T-cell (primary cell): ENCODE measurements at regions not wholly inside any gene's neighbourhood (a gene's known extent, or its start where the extent isn't known, plus 50 kb on each side); places are given as distances from the start of the nearest gene placed in this dataset.

Experiments used
- ATAC-seq, 4 experiments: fragments of 200-7000 bp in 3 of 4; fragments of 150-1000 bp in 1 of 4; cut with Tn5 transposase; replicated peaks in 1 of 4; 1 replicate in 3 of 4; 2 replicates in 1 of 4; pipeline ENCODE4 v1.10.0; 2021; ENCODE audit warnings: moderate library complexity in 3 of 4, mild to moderate bottlenecking in 2 of 4, moderate number of reproducible peaks in 1 of 4
- CTCF ChIA-PET, 2 donors: fragments of 300-600 bp; sonication (Branson Sonifier 250); formaldehyde crosslinking; loops; one replicate each; lab custom pipeline; 2022; ENCODE audit warnings: antibody characterized with exemption in 2 of 2; lab: Charles Lee
- POLR2A ChIA-PET, 2 donors: fragments of 300-600 bp; sonication (Branson Sonifier 250); formaldehyde crosslinking; loops; one replicate each; lab custom pipeline; 2022; ENCODE audit warnings: antibody characterized with exemption in 2 of 2; lab: Charles Lee
- DNase-seq, 35 experiments: peaks; one replicate each; pipeline versions ENCODE4 v3.0.0 to v3.0.0-alpha.2; 2013 to 2023
- H3K27ac ChIP-seq: one replicate; pipeline ENCODE4 v1.5.1; 2013; ENCODE audit warnings: low read length
- H3K27me3 ChIP-seq, 2 experiments: replicated peaks in 1 of 2; 1 replicate in 1 of 2; 2 replicates in 1 of 2; pipeline versions ENCODE4 v1.6.1 to v1.7.0; 2013; ENCODE audit warnings: low read length in 1 of 2, mixed read lengths in 1 of 2; ENCODE audit not compliant: control insufficient read depth in 2 of 2, insufficient read depth in 2 of 2; ENCODE audit errors: extremely low read depth in 1 of 2
- H3K36me3 ChIP-seq, 2 donors: 1 replicate in 1 of 2; 2 replicates in 1 of 2; pipeline versions ENCODE4 v1.6.1 to v1.7.0; 2013; ENCODE audit warnings: low read length in 1 of 2; ENCODE audit not compliant: control insufficient read depth in 2 of 2, insufficient read depth in 1 of 2; ENCODE audit errors: extremely low read depth in 1 of 2
- H3K4me1 ChIP-seq, 2 experiments: 1 replicate in 1 of 2; 2 replicates in 1 of 2; pipeline versions ENCODE4 v1.6.1 to v1.7.0; 2013; ENCODE audit warnings: low read length in 2 of 2, mixed read lengths in 1 of 2; ENCODE audit not compliant: insufficient read depth in 2 of 2, control insufficient read depth in 1 of 2; ENCODE audit errors: extremely low read depth in 1 of 2
- H3K4me3 ChIP-seq, 2 donors: 1 replicate in 1 of 2; 2 replicates in 1 of 2; pipeline versions ENCODE4 v1.5.1 to v1.7.0; 2013; ENCODE audit warnings: mild to moderate bottlenecking in 2 of 2, low read length in 1 of 2, moderate library complexity in 1 of 2; ENCODE audit not compliant: control insufficient read depth in 1 of 2; ENCODE audit errors: extremely low read depth in 1 of 2
- H3K9me3 ChIP-seq: 2 replicates; pipeline ENCODE4 v1.7.0; 2013
- H3K27ac Mint-ChIP-seq, 2 donors: one replicate each; pipeline ENCODE4 v1.8.0; 2020 to 2021; ENCODE audit warnings: mild to moderate bottlenecking in 2 of 2, mixed read lengths in 2 of 2
- H3K27me3 Mint-ChIP-seq, 2 donors: one replicate each; pipeline ENCODE4 v1.8.0; 2021 to 2022; ENCODE audit warnings: mixed read lengths in 2 of 2
- H3K36me3 Mint-ChIP-seq: one replicate; pipeline ENCODE4 v1.8.0; 2021; ENCODE audit warnings: mixed read lengths
- H3K4me1 Mint-ChIP-seq, 3 donors: one replicate each; pipeline ENCODE4 v1.8.0; 2020 to 2022; ENCODE audit warnings: mixed read lengths in 3 of 3, mild to moderate bottlenecking in 1 of 3
- H3K4me3 Mint-ChIP-seq, 3 donors: one replicate each; pipeline ENCODE4 v1.8.0; 2020 to 2022; ENCODE audit warnings: mild to moderate bottlenecking in 3 of 3, mixed read lengths in 3 of 3, moderate library complexity in 3 of 3
- H3K9me3 Mint-ChIP-seq, 3 donors: one replicate each; pipeline ENCODE4 v1.8.0; 2020 to 2022; ENCODE audit warnings: mixed read lengths in 3 of 3
- WGBS: methylation state at CpG from one replicate; pipeline ENCODE4 v1.1.5; 2013; ENCODE audit warnings: missing lambda C conversion rate; ENCODE audit not compliant: insufficient coverage; 5-methylcytosine and 5-hydroxymethylcytosine counted together

GRCh38 chr15:81758818-81759284 is 287.0 kb downstream of the MEX3B start:
- H3K9me3 ChIP-seq, result no peaks in the 10 kb centered on the region
- ChIA-PET POLR2A (no interaction called here), CTCF (no interaction called here)
- Mint-ChIP-seq H3K27me3 (peaks cover 4 to 9% of the 10 kb centered on the region in 2 donors), H3K27ac (no peak overlapping the region), H3K9me3 (peaks cover 0 to 6% (median 0%) of the 10 kb centered on the region in 3 donors), H3K4me1 (no peaks in the 10 kb centered on the region), H3K4me3 (no peak overlapping the region), H3K36me3 (no peaks in the 10 kb centered on the region)
- H3K36me3 ChIP-seq, result no peaks in the 10 kb centered on the region
- H3K4me1 ChIP-seq, result no peaks in the 10 kb centered on the region
- H3K27me3 ChIP-seq, result peaks cover 0 to 4% of the 10 kb centered on the region in 2 experiments
- ATAC-seq (no peak), DNase-seq (no peak)
- no peak overlapping the region for H3K27ac ChIP-seq
- WGBS, result no CpG with 5 or more reads among the region's 2 CpGs
- H3K4me3 ChIP-seq, result no peak overlapping the region

- H3K9me3 ChIP-seq, result no peaks in the 10 kb centered on the region
- WGBS, result 59% methylated on average over 4 of the region's 4 CpGs
- H3K4me3 Mint-ChIP-seq, result no peak overlapping the region
- H3K4me1 Mint-ChIP-seq, result no peaks in the 10 kb centered on the region
- no peak overlapping the region for H3K4me3 ChIP-seq
- H3K36me3 Mint-ChIP-seq, result no peaks in the 10 kb centered on the region
- DNase-seq (no peak), ATAC-seq (no peak)
- ChIA-PET POLR2A (no interaction called here), CTCF (no interaction called here)
- no peaks in the 10 kb centered on the region for H3K9me3 Mint-ChIP-seq
- no peaks in the 10 kb centered on the region for H3K36me3 ChIP-seq
- no peak overlapping the region for H3K27ac Mint-ChIP-seq
- H3K27me3 ChIP-seq, result peaks cover 0 to 4% of the 10 kb centered on the region in 2 experiments
- H3K27ac ChIP-seq, result no peak overlapping the region
- peaks cover 8 to 20% of the 10 kb centered on the region in 2 donors for H3K27me3 Mint-ChIP-seq
- H3K4me1 ChIP-seq, result no peaks in the 10 kb centered on the region
Observed at GRCh38 chr15:81755626-81756025, 290.2 kb downstream of the MEX3B start.

- peaks cover 8 to 21% of the 10 kb centered on the region in 2 donors for H3K27me3 Mint-ChIP-seq
- H3K4me3 Mint-ChIP-seq, result no peak overlapping the region
- WGBS, result 17% methylated on average over 1 of the region's 1 CpG
- Histone ChIP-seq H3K27ac (no peak overlapping the region), H3K4me1 (no peaks in the 10 kb centered on the region), H3K27me3 (peaks cover 0 to 15% of the 10 kb centered on the region in 2 experiments), H3K9me3 (no peaks in the 10 kb centered on the region), H3K36me3 (no peaks in the 10 kb centered on the region), H3K4me3 (no peak overlapping the region)
- H3K27ac Mint-ChIP-seq, result no peak overlapping the region
- no peak for DNase-seq
- POLR2A ChIA-PET, result no interaction called here
- ATAC-seq, result no peak
- no peaks in the 10 kb centered on the region for H3K9me3 Mint-ChIP-seq
- CTCF ChIA-PET, result no interaction called here
- H3K36me3 Mint-ChIP-seq, result no peaks in the 10 kb centered on the region
- H3K4me1 Mint-ChIP-seq, result no peaks in the 10 kb centered on the region
Observed at GRCh38 chr15:81754078-81754477, 291.7 kb downstream of the MEX3B start.

GRCh38 chr15:81752974-81753373 is 292.8 kb downstream of the MEX3B start:
- H3K27me3 Mint-ChIP-seq, result peaks cover 8 to 17% of the 10 kb centered on the region in 2 donors
- no peaks in the 10 kb centered on the region for H3K4me1 Mint-ChIP-seq
- H3K9me3 ChIP-seq, result no peaks in the 10 kb centered on the region
- no peak overlapping the region for H3K27ac ChIP-seq
- no peak overlapping the region for H3K27ac Mint-ChIP-seq
- H3K4me3 ChIP-seq, result no peak overlapping the region
- H3K36me3 ChIP-seq, result no peaks in the 10 kb centered on the region
- CTCF ChIA-PET, result interaction anchor here in 1 of 2 donors (0.7 kb wide), 1 partner anchor 1242 kb away, joined by 4 read pairs; no protein-coding TSS in a partner anchor
- peaks cover 0 to 15% of the 10 kb centered on the region in 2 experiments for H3K27me3 ChIP-seq
- WGBS, result no CpG with 5 or more reads among the region's 4 CpGs
- no peaks in the 10 kb centered on the region for H3K9me3 Mint-ChIP-seq
- H3K36me3 Mint-ChIP-seq, result no peaks in the 10 kb centered on the region
- H3K4me1 ChIP-seq, result no peaks in the 10 kb centered on the region
- no peak for ATAC-seq
- POLR2A ChIA-PET, result no interaction called here
- H3K4me3 Mint-ChIP-seq, result no peak overlapping the region
- no peak for DNase-seq

- Histone ChIP-seq H3K27ac (no peak overlapping the region), H3K4me1 (no peaks in the 10 kb centered on the region), H3K4me3 (no peak overlapping the region), H3K27me3 (peaks cover 0 to 15% of the 10 kb centered on the region in 2 experiments), H3K36me3 (no peaks in the 10 kb centered on the region), H3K9me3 (no peaks in the 10 kb centered on the region)
- Mint-ChIP-seq H3K4me3 (no peak overlapping the region), H3K36me3 (no peaks in the 10 kb centered on the region), H3K9me3 (no peaks in the 10 kb centered on the region), H3K4me1 (no peaks in the 10 kb centered on the region), H3K27me3 (peaks cover 8 to 17% of the 10 kb centered on the region in 2 donors), H3K27ac (no peak overlapping the region)
- ATAC-seq (no peak), DNase-seq (peak in 1 of 35 experiments; percentile 5)
- POLR2A ChIA-PET, result no interaction called here
- CTCF ChIA-PET, result interaction anchor here in 1 of 2 donors (0.7 kb wide), 1 partner anchor 1241 kb away, joined by 4 read pairs; no protein-coding TSS in a partner anchor
- WGBS, result 20% methylated on average over 1 of the region's 3 CpGs
Observed at GRCh38 chr15:81752546-81752942, 293.3 kb downstream of the MEX3B start.

- Mint-ChIP-seq H3K36me3 (no peaks in the 10 kb centered on the region), H3K27me3 (peaks cover 8 to 17% of the 10 kb centered on the region in 2 donors), H3K9me3 (no peaks in the 10 kb centered on the region), H3K27ac (no peak overlapping the region), H3K4me1 (no peaks in the 10 kb centered on the region), H3K4me3 (no peak overlapping the region)
- DNase-seq (no peak), ATAC-seq (no peak)
- H3K4me3 ChIP-seq, result no peak overlapping the region
- ChIA-PET POLR2A (no interaction called here), CTCF (interaction anchor here in 1 of 2 donors (0.7 kb wide), 1 partner anchor 1241 kb away, joined by 4 read pairs; no protein-coding TSS in a partner anchor)
- no peak overlapping the region for H3K27ac ChIP-seq
- H3K9me3 ChIP-seq, result no peaks in the 10 kb centered on the region
- no peaks in the 10 kb centered on the region for H3K36me3 ChIP-seq
- no peaks in the 10 kb centered on the region for H3K4me1 ChIP-seq
- 83% methylated on average over 4 of the region's 6 CpGs for WGBS
- peaks cover 0 to 15% of the 10 kb centered on the region in 2 experiments for H3K27me3 ChIP-seq
Observed at GRCh38 chr15:81751816-81752545, 293.8 kb downstream of the MEX3B start.
